MCF 10A (cell line): ENCODE measurements at regions not wholly inside any gene's neighbourhood (a gene's known extent, or its start where the extent isn't known, plus 50 kb on each side); places are given as distances from the start of the nearest gene placed in this dataset.
"Not testable (repeated sequence)": the region's sequence is repeated elsewhere in the genome, so short reads cannot be mapped to it uniquely, and the experiment has no call there.

Experiments
- BruUV-seq: library from RNA; stranded (reverse); fragments of 400-500 nt; replicated peaks from 2 replicates; lab custom pipeline; 2021; lab: Mats Ljungman, UMichigan
- CTCF ChIA-PET: fragments of 300-600 bp; sonication (Branson Sonifier 250); formaldehyde crosslinking; extraction: SDS; loops from one replicate; lab custom pipeline; 2021; ENCODE audit warnings: antibody characterized with exemption, inconsistent platforms; lab: Yijun Ruan, JAX
- POLR2A ChIA-PET: fragments of 300-600, 350-650 bp; sonication (Branson Sonifier 250); formaldehyde crosslinking; extraction: SDS; loops from one replicate; lab custom pipeline; 2020; ENCODE audit warnings: antibody characterized with exemption, inconsistent platforms; lab: Yijun Ruan, JAX
- DNase-seq: peaks from one replicate; pipeline ENCODE4 v3.0.0-alpha.2; 2018; ENCODE audit not compliant: unreplicated experiment
- H3K27ac Mint-ChIP-seq: one replicate; pipeline ENCODE4 v1.8.0; 2022; ENCODE audit warnings: mild to moderate bottlenecking, low read depth, mixed read lengths; ENCODE audit not compliant: unreplicated experiment
- H3K27me3 Mint-ChIP-seq: one replicate; pipeline ENCODE4 v1.8.0; 2022; ENCODE audit warnings: mixed read lengths; ENCODE audit not compliant: insufficient read depth, unreplicated experiment
- H3K36me3 Mint-ChIP-seq: one replicate; pipeline ENCODE4 v1.8.0; 2022; ENCODE audit warnings: mild to moderate bottlenecking, moderate library complexity, mixed read lengths; ENCODE audit not compliant: insufficient read depth, unreplicated experiment
- H3K4me1 Mint-ChIP-seq: one replicate; pipeline ENCODE4 v1.8.0; 2022; ENCODE audit warnings: mixed read lengths; ENCODE audit not compliant: insufficient read depth, unreplicated experiment
- H3K4me3 Mint-ChIP-seq: one replicate; pipeline ENCODE4 v1.8.0; 2022; ENCODE audit warnings: mild to moderate bottlenecking, moderate library complexity, mixed read lengths; ENCODE audit not compliant: unreplicated experiment
- H3K9me3 Mint-ChIP-seq: one replicate; pipeline ENCODE4 v1.8.0; 2022; ENCODE audit warnings: mixed read lengths; ENCODE audit not compliant: unreplicated experiment
- intact Hi-C: fragments of 100-400 bp; cut with micrococcal nuclease; formaldehyde crosslinking; loops from 2 replicates; pipeline ENCODE4 v1.14.1; 2022
- TF ChIP-seq, protein P1 (sequence below): fragments of 200-600 bp; IDR thresholded peaks from one replicate; pipeline ENCODE4 v1.8.0; 2022; ENCODE audit warnings: antibody characterized with exemption, mild to moderate bottlenecking; ENCODE audit not compliant: unreplicated experiment

DNA sequence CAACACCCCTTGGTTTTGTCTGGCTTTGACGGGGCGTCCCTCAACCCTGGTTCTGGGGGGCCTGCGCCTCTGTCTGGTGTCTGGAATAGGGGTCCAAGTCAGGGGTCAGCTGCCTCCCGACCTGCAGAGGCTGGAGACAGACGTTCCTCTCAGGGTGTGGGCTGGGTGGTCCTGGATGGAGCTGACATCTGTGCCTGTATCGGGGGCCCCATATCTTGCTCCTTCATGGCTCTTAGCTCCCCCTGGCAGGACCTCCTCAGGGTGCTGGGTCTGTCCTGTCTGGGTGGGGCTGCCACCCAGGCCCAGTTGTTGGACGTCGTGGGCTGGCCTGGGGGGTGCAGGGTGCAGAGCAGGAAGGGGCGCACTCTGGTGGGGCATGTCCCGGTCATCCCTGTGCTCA lies 374.8 kb downstream of the TMEM121 start:
- no peak for DNase-seq
- H3K27ac Mint-ChIP-seq: no peak overlapping the region
- H3K27me3 Mint-ChIP-seq: no peaks in the 10 kb centered on the region
- no peaks in the 10 kb centered on the region for H3K9me3 Mint-ChIP-seq
- no peaks in the 10 kb centered on the region for H3K4me1 Mint-ChIP-seq
- intact Hi-C loops: no loop called here
- H3K4me3 Mint-ChIP-seq: no peak overlapping the region
- BruUV-seq: no TSS peak
- ChIA-PET POLR2A (no interaction called here), CTCF (no interaction called here)
- H3K36me3 Mint-ChIP-seq: no peaks in the 10 kb centered on the region
- TF ChIP-seq, protein P1, sequence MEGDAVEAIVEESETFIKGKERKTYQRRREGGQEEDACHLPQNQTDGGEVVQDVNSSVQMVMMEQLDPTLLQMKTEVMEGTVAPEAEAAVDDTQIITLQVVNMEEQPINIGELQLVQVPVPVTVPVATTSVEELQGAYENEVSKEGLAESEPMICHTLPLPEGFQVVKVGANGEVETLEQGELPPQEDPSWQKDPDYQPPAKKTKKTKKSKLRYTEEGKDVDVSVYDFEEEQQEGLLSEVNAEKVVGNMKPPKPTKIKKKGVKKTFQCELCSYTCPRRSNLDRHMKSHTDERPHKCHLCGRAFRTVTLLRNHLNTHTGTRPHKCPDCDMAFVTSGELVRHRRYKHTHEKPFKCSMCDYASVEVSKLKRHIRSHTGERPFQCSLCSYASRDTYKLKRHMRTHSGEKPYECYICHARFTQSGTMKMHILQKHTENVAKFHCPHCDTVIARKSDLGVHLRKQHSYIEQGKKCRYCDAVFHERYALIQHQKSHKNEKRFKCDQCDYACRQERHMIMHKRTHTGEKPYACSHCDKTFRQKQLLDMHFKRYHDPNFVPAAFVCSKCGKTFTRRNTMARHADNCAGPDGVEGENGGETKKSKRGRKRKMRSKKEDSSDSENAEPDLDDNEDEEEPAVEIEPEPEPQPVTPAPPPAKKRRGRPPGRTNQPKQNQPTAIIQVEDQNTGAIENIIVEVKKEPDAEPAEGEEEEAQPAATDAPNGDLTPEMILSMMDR: no peak

DNA sequence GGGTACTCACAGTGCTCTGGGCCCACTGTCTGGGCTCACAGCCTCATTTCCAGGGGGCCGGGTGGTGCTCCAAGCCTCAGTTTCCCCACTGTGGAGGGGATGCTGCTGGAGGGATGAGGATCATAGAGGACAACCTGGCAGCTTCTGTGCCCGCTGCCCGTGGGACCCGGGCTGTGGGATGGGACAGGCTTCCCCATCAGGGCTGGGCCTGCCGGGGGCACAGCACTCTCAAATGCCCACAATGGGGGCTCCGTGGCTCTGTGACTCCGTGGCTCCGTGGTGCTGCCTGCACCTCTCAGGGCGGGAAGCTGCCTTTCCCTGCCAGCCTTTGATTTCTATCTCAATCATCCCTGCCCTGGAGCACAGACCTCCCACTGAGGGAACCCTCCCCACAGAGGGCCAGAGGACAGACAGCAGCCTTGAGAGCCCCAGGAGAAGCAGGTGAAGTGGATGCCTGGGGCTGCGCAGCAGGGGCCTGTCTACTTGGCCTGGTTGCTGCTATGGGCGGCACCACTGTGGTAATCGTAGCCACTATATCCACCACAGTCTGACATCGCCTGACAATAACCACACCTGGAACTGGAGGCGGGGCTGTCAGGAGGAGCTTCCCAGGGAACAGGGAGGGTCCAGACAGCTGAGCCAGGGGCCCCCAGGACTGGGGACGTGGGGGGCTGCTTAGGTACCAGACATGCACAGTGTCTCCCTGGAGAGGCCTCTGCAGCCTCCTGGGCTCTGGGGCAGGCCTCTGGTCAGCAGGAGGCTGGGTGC lies 375.9 kb downstream of the TMEM121 start:
- TF ChIP-seq, protein P1: no peak
- intact Hi-C loops: no loop called here
- no peaks in the 10 kb centered on the region for H3K4me1 Mint-ChIP-seq
- H3K27ac Mint-ChIP-seq: no peak overlapping the region
- CTCF ChIA-PET: no interaction called here
- H3K4me3 Mint-ChIP-seq: no peak overlapping the region
- no peaks in the 10 kb centered on the region for H3K9me3 Mint-ChIP-seq
- no peaks in the 10 kb centered on the region for H3K36me3 Mint-ChIP-seq
- no TSS peak for BruUV-seq
- POLR2A ChIA-PET: no interaction called here
- H3K27me3 Mint-ChIP-seq: no peaks in the 10 kb centered on the region
- DNase-seq: no peak

DNA sequence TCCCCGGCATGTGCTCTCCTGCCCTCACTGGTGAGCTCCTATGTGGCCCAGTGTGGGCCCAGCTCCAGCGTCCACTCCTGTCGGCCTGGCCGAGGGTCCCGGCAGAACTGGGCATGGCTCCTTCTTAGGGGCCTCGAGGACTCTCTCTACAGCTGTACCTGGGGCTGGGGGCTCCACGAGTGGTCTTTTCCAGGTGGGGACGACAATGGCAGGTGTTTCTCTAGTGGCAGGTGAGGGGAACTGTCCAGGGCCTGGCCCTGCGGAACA lies 376.4 kb downstream of the TMEM121 start:
- H3K27ac Mint-ChIP-seq, H3K4me3 Mint-ChIP-seq: not testable (repeated sequence)

DNA sequence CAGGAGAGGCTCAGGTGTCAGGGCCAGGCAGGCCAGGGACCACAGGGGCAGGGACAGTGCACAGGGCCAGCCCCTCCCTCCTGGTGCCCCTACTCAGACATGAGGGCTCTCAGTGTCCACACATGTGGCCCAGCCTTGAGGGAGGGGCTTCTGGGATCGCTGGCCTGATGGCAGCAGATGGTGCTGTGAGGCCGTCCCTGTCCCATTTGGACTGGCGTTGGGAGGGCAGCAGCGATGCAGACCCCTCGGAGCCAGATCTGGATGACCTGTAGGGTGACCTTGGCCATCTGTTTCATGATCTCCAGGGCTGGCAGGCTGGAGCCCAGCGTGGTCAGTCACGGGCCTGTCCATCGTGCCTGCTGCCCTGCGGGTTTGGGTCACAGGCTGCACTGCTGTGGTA lies 377.6 kb downstream of the TMEM121 start:
- H3K4me3 Mint-ChIP-seq: no peak overlapping the region
- H3K27me3 Mint-ChIP-seq: no peaks in the 10 kb centered on the region
- BruUV-seq: no TSS peak
- no peaks in the 10 kb centered on the region for H3K9me3 Mint-ChIP-seq
- no peaks in the 10 kb centered on the region for H3K4me1 Mint-ChIP-seq
- CTCF ChIA-PET: interaction anchor here (0.6 kb wide), 1 partner anchor 179 kb away, joined by 3 read pairs; no protein-coding TSS in a partner anchor
- DNase-seq: no peak
- no peak overlapping the region for H3K27ac Mint-ChIP-seq
- TF ChIP-seq, protein P1: no peak
- intact Hi-C loops: no loop called here
- no peaks in the 10 kb centered on the region for H3K36me3 Mint-ChIP-seq
- POLR2A ChIA-PET: no interaction called here

More for the DNA sequence above, 376.4 kb downstream of the TMEM121 start:
- H3K4me1 Mint-ChIP-seq, POLR2A ChIA-PET, H3K27me3 Mint-ChIP-seq, H3K9me3 Mint-ChIP-seq, H3K36me3 Mint-ChIP-seq, DNase-seq, CTCF ChIA-PET, intact Hi-C loops, BruUV-seq: not testable (repeated sequence)
